ENCODE measurements at regions not wholly inside any gene's neighbourhood (a gene's known extent, or its start where the extent isn't known, plus 50 kb on each side); places are given as distances from the start of the nearest gene placed in this dataset.

GRCh38 chr2:57880446-57880845 lies 166.2 kb upstream of the VRK2 start:
- TF ChIP-seq CTCF (IDR thresholded peaks at IDR 0.05) (no peak), POLR2A (IDR thresholded peaks at IDR 0.05) (no peak)
